ENCODE measurements at regions not wholly inside any gene's neighbourhood (a gene's known extent, or its start where the extent isn't known, plus 50 kb on each side); places are given as distances from the start of the nearest gene placed in this dataset.

- DNase-seq: no peak
These were observed 229.1 kb downstream of the TSHZ3 start for GRCh38 chr19:31119951-31120690.

GRCh38 chr19:31118986-31119385, 230.2 kb downstream of the TSHZ3 start:
- no peak for DNase-seq

GRCh38 chr19:31118287-31118955, 230.8 kb downstream of the TSHZ3 start:
- DNase-seq: no peak

GRCh38 chr19:31114585-31114984, 234.7 kb downstream of the TSHZ3 start:
- DNase-seq: no peak

GRCh38 chr19:31113293-31113692, 235.9 kb downstream of the TSHZ3 start:
- no peak for DNase-seq

GRCh38 chr19:31112158-31112557, 237.1 kb downstream of the TSHZ3 start:
- no peak for DNase-seq

GRCh38 chr19:31111741-31112140, 237.5 kb downstream of the TSHZ3 start:
- DNase-seq: no peak

GRCh38 chr19:31110336-31110735, 238.9 kb downstream of the TSHZ3 start:
- no peak for DNase-seq

GRCh38 chr19:31109636-31110035, 239.6 kb downstream of the TSHZ3 start:
- DNase-seq: no peak

- no peak for DNase-seq
These were observed 242.1 kb downstream of the TSHZ3 start for GRCh38 chr19:31107096-31107495.

- DNase-seq: no peak
These were observed 243.5 kb downstream of the TSHZ3 start for GRCh38 chr19:31105761-31106160.

- DNase-seq: no peak
These were observed 244.8 kb downstream of the TSHZ3 start for GRCh38 chr19:31104451-31104850.

GRCh38 chr19:31103228-31103627, 246.0 kb downstream of the TSHZ3 start:
- DNase-seq: no peak

GRCh38 chr19:31102674-31103073, 246.6 kb downstream of the TSHZ3 start:
- DNase-seq: no peak

GRCh38 chr19:31100981-31101380, 248.3 kb downstream of the TSHZ3 start:
- no peak for DNase-seq

GRCh38 chr19:31100206-31100590, 249.0 kb downstream of the TSHZ3 start:
- DNase-seq: no peak

- no peak for DNase-seq
These were observed 249.6 kb downstream of the TSHZ3 start for GRCh38 chr19:31099515-31100205.

- no peak for DNase-seq
These were observed 250.4 kb downstream of the TSHZ3 start for GRCh38 chr19:31098836-31099235.

- DNase-seq: no peak
These were observed 252.2 kb downstream of the TSHZ3 start for GRCh38 chr19:31096935-31097545.

- no peak for DNase-seq
These were observed 253.0 kb downstream of the TSHZ3 start for GRCh38 chr19:31096062-31096830.

- no peak for DNase-seq
These were observed 254.0 kb downstream of the TSHZ3 start for GRCh38 chr19:31095100-31095804.

GRCh38 chr19:31092274-31092673, 257.0 kb downstream of the TSHZ3 start:
- no peak for DNase-seq
